Testis (tissue), 2 donors: ENCODE measurements at regions not wholly inside any gene's neighbourhood (a gene's known extent, or its start where the extent isn't known, plus 50 kb on each side); places are given as distances from the start of the nearest gene placed in this dataset.

Experiments
- DNase-seq: peaks from one replicate; pipeline ENCODE4 v3.0.0-alpha.2; 2019
- H3K27ac ChIP-seq, 2 donors: fragments of 200-600 bp; sonication (generic); one replicate each; pipeline ENCODE4 v1.5.1; 2019
- H3K27me3 ChIP-seq: fragments of 200-600 bp; sonication (generic); one replicate; pipeline ENCODE4 v1.5.1; 2019
- H3K36me3 ChIP-seq: fragments of 200-600 bp; sonication (generic); one replicate; pipeline ENCODE4 v1.5.1; 2017; ENCODE audit warnings: low read depth; ENCODE audit errors: missing control alignments
- H3K4me1 ChIP-seq: fragments of 200-600 bp; sonication (generic); one replicate; pipeline ENCODE4 v1.5.1; 2019
- H3K4me3 ChIP-seq, 2 donors: fragments of 200-600 bp; sonication (generic); one replicate each; pipeline ENCODE4 v1.5.1; 2017 to 2019
- H3K9me3 ChIP-seq: fragments of 200-600 bp; sonication (generic); one replicate; pipeline ENCODE4 v1.5.1; 2017
- POLR2A ChIP-seq: fragments of 450-650 bp; IDR thresholded peaks from one replicate; pipeline ENCODE4 v1.6.1; 2017; ENCODE audit warnings: antibody characterized with exemption, mild to moderate bottlenecking, moderate library complexity
- WGBS, 2 donors: methylation state at CpG; one replicate each; pipeline ENCODE4 v1.1.5; 2018; 5-methylcytosine and 5-hydroxymethylcytosine counted together
- intact Hi-C: fragments of 100-400 bp; cut with DNase I; formaldehyde crosslinking; loops from one replicate; pipeline ENCODE4 v1.15.1; 2023; ENCODE audit warnings: low total_unique reads
- TF ChIP-seq, protein P1 (sequence below), 3 experiments: fragments of 450-650 bp in 2 of 3; fragments of 200-600 bp in 1 of 3; sonication (generic) in 1 of 3; IDR thresholded peaks; one replicate each; pipeline ENCODE4 v1.5.1; 2016 to 2019; ENCODE audit warnings: antibody characterized with exemption in 3 of 3, mild to moderate bottlenecking in 2 of 3, moderate library complexity in 1 of 3

- no peaks in the 10 kb centered on the region for H3K36me3 ChIP-seq
- H3K27me3 ChIP-seq: no peaks in the 10 kb centered on the region
- H3K9me3 ChIP-seq: no peaks in the 10 kb centered on the region
- H3K4me3 ChIP-seq: no peak overlapping the region
- intact Hi-C loops: no loop called here
- no peaks in the 10 kb centered on the region for H3K4me1 ChIP-seq
- TF ChIP-seq POLR2A: no peak
- TF ChIP-seq, protein P1, sequence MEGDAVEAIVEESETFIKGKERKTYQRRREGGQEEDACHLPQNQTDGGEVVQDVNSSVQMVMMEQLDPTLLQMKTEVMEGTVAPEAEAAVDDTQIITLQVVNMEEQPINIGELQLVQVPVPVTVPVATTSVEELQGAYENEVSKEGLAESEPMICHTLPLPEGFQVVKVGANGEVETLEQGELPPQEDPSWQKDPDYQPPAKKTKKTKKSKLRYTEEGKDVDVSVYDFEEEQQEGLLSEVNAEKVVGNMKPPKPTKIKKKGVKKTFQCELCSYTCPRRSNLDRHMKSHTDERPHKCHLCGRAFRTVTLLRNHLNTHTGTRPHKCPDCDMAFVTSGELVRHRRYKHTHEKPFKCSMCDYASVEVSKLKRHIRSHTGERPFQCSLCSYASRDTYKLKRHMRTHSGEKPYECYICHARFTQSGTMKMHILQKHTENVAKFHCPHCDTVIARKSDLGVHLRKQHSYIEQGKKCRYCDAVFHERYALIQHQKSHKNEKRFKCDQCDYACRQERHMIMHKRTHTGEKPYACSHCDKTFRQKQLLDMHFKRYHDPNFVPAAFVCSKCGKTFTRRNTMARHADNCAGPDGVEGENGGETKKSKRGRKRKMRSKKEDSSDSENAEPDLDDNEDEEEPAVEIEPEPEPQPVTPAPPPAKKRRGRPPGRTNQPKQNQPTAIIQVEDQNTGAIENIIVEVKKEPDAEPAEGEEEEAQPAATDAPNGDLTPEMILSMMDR (IDR thresholded peaks at IDR 0.05): no peak
- no peak for DNase-seq
- WGBS, 2 donors: 85 to 89% methylated on average over 3 of the region's 3 CpGs
- no peak overlapping the region for H3K27ac ChIP-seq
Measured at GRCh38 chr3:105228696-105229095, 138.0 kb upstream of the ALCAM start.

GRCh38 chr3:105232553-105232952 is 134.2 kb upstream of the ALCAM start:
- no peak overlapping the region for H3K4me3 ChIP-seq
- no peaks in the 10 kb centered on the region for H3K9me3 ChIP-seq
- H3K27me3 ChIP-seq: no peaks in the 10 kb centered on the region
- no peaks in the 10 kb centered on the region for H3K36me3 ChIP-seq
- no peaks in the 10 kb centered on the region for H3K4me1 ChIP-seq
- TF ChIP-seq POLR2A: no peak
- TF ChIP-seq, protein P1 (IDR thresholded peaks at IDR 0.05): no peak
- no peak for DNase-seq
- 76 to 86% methylated on average over 1 of the region's 1 CpG for WGBS, 2 donors
- H3K27ac ChIP-seq: no peak overlapping the region
- intact Hi-C loops: no loop called here

- H3K27ac ChIP-seq: no peak overlapping the region
- no peaks in the 10 kb centered on the region for H3K36me3 ChIP-seq
- no peak for DNase-seq
- H3K9me3 ChIP-seq: no peaks in the 10 kb centered on the region
- no peaks in the 10 kb centered on the region for H3K27me3 ChIP-seq
- no peaks in the 10 kb centered on the region for H3K4me1 ChIP-seq
- no peak overlapping the region for H3K4me3 ChIP-seq
- WGBS, 2 donors: 87 to 97% methylated on average over 1 of the region's 1 CpG
- intact Hi-C loops: no loop called here
- TF ChIP-seq, protein P1 (IDR thresholded peaks at IDR 0.05): no peak
- TF ChIP-seq POLR2A: no peak
Measured at GRCh38 chr3:105233010-105233409, 133.7 kb upstream of the ALCAM start.

GRCh38 chr3:105235221-105235620 is 131.5 kb upstream of the ALCAM start:
- Histone ChIP-seq H3K36me3 (no peaks in the 10 kb centered on the region), H3K27ac (no peak overlapping the region), H3K4me3 (no peak overlapping the region), H3K9me3 (no peaks in the 10 kb centered on the region), H3K27me3 (no peaks in the 10 kb centered on the region), H3K4me1 (no peaks in the 10 kb centered on the region)
- intact Hi-C loops: no loop called here
- DNase-seq: no peak
- 69 to 79% methylated on average over 2 of the region's 2 CpGs for WGBS, 2 donors
- TF ChIP-seq, protein P1 (IDR thresholded peaks at IDR 0.05): no peak
- TF ChIP-seq POLR2A: no peak

GRCh38 chr3:105235785-105236184 is 130.9 kb upstream of the ALCAM start:
- Histone ChIP-seq H3K36me3 (no peaks in the 10 kb centered on the region), H3K9me3 (no peaks in the 10 kb centered on the region), H3K4me1 (no peaks in the 10 kb centered on the region), H3K27ac (no peak overlapping the region), H3K4me3 (no peak overlapping the region), H3K27me3 (no peaks in the 10 kb centered on the region)
- intact Hi-C loops: no loop called here
- TF ChIP-seq, protein P1 (IDR thresholded peaks at IDR 0.05): no peak
- TF ChIP-seq POLR2A: no peak
- DNase-seq: no peak
- 24 to 37% methylated on average over 1 of the region's 1 CpG for WGBS, 2 donors
